Non-pigmented ciliary epithelial cell (primary cell): ENCODE measurements at regions not wholly inside any gene's neighbourhood (a gene's known extent, or its start where the extent isn't known, plus 50 kb on each side); places are given as distances from the start of the nearest gene placed in this dataset.
A peak's percentile ranks its signal among the peaks of the same experiment; 100 is the strongest.

Experiments used
- DNase-seq: peaks from one replicate; pipeline ENCODE4 v3.0.0-alpha.2; 2010; ENCODE audit warnings: low read depth

- no peak for DNase-seq
These were observed 510.6 kb downstream of the CPS1 start for GRCh38 chr2:211067029-211067428.

DNA sequence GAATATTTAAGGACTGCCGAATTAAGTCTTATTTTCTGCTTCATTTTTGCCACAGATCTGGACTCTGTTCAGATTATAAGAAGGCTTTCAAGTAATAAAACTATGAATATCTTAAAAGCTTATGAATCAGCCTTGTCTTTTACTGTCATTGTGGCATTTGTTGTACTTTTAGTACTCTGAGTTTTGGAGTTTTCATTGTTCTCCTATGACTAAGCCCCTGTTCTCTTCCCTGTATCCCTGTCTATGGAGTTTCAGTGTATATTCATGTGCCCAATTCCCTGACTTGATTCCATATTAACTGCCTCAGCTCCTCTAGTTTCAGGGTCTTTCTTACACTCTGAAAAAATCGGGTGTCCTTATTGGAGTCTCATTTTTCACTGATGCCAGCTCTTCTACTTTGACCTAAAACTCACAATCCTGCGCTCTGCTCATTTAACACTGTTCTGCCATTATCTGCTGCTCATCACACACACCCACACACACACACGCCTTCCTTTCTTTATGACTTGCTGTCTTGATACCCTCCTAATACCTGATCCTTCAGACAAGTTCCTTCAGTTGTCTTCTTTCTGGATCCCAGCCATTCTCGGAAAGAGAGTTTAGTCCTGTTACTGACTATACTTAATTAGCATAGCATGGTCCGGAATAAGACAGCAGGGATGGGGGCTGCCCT is 511.8 kb downstream of the CPS1 start:
- no peak for DNase-seq

DNA sequence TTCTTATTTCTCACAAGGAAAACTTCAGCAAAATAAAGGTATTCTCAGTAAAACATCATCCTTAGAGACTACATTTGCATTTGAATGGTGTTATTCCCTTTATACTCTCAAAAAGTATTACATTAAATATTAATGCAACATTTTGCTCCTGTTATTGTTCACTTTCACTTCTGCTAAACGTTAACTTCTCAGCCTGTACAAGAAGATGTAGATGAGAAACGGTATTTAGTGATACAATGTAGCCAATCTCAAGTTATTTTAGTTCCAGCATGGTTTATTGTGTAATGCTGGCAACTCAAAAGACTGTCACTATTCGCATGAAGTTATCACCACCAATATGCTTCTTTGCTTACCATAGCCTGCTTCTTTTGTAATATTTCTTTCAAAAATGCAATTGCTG is 514.1 kb downstream of the CPS1 start:
- no peak for DNase-seq

DNA sequence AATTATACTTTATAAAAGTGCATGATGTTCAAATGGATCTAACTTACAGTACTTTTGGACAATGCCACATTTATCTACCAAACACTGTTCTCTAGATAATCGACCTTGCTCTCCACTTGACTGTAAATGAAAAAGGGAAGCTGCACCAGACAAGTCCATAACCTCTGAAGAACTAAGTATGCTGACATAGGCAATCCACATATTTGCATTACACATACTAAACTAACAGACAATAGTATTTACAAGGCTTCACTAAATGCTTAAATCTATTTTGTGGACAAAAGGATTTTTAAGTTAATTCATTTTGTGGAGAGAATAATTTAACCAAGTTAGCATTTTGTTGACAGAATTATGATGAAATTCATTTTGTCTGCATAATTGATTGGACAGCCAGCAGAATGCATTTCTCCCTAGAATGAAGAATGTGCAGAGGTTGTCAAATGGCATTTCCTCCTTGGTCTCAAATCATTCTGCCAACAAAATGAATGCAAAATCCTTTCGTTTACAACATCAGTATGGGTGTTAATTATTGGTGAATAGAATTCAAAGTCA is 520.9 kb downstream of the CPS1 start:
- DNase-seq = no peak

DNA sequence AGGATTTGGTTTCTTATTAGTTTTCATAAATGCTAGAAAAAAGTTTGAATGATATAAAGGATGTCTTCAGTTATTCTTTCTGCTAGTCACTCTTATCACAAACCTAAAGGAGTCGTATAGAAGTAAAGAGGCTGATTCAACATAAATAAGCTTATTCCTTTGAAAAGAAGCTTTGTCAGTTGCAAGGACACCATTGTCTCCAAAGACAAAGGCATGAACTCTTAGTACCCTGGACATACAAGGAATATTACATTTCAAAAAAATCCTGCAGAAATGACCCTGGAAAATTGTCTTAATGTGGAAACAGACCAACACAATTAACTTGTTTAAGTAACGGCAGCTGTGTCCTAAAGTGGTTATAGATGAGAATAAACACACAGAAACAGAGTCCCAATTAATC is 528.0 kb downstream of the CPS1 start:
- no peak for DNase-seq

DNA sequence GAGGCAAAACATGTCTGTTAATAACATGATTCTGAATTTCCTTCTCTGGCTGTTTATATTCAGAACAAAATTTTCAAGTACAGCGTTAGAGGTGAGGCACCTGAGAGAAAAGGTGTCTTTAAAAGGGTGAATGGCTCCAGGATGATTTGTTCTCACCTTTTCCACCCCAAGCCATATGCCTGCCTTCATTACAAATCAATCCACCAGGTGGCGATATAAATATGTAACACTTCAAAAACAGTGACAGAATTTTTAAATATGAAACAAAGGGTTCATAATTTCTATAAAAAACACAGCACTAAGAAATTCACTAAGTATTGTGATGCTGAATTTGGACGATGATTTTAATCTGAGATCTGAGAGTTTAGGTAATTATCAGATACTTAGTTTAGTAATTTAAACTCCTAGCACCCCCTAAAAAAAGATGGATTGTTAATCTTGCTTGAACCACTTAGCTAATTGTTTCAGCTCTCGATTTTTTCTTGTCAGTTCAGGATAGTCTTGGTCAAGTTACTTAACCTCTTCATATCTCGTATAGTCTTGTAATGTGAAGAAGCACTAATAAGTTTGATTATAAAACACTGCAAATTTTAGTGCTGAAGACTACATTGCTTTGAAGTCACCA is 528.8 kb downstream of the CPS1 start:
- DNase-seq = peak; percentile 4

DNA sequence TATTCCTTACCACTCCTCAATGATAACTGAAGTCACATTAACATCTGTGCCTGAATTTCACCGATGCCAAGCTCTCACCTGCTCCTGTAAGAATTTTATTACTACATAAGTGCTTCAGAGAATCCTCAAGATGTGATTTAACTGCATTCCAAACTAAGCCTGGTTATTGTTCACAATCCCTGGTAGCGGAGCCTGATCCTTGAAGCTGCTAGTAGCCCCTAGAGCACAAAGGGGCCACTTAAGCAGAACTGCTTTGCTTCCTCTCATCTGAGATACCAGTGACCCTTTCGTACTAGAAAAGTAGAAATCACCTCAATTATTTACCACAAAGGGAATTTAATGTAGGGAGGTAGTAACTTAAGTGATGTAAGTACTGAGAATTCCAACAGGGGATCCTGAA is 529.6 kb downstream of the CPS1 start:
- DNase-seq = no peak

- no peak for DNase-seq
These were observed 532.7 kb downstream of the CPS1 start for GRCh38 chr2:211089127-211089526.

GRCh38 chr2:211093743-211094303 is 537.4 kb downstream of the CPS1 start:
- DNase-seq = no peak

GRCh38 chr2:211103989-211104388 is 547.6 kb downstream of the CPS1 start:
- DNase-seq = no peak

DNA sequence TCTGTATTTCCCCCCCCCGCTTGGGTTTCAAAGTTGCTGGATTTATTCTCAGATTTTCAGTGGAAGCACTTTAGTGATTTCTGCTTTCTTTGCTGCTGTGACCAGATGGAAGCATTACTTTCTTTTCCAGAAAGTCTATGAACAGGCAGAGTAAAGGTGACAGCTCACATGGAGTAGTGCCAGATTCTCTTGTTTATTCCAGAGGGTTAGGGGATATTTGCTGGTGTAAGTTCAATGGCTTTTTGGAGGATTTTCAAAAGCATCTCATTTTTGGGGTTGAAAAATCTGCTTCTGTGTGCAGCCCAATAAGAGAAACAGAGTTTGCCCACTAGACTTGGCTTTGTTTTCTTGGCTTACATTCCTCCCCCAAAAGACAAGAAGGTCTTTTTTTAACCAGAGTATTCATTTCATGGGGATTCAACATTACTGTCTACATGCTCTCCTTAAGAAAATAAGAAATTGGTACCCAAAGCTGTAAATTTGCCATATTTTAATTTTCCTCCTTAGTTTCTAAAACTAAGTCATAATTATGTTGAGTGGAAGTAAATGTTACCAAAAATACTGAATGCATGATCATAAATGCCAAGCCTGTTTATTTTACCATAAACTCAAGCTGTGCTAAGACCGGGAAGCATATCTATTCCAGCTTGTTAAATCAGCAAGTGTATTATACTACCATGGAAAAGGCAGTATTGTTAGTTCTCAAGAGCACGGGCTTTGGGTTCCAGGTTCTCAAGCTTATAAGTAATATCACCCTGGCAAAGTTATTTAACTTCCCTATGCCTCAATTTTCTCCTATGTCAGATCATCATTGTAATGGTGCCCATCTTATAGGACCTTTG is 557.2 kb downstream of the CPS1 start:
- no peak for DNase-seq

DNA sequence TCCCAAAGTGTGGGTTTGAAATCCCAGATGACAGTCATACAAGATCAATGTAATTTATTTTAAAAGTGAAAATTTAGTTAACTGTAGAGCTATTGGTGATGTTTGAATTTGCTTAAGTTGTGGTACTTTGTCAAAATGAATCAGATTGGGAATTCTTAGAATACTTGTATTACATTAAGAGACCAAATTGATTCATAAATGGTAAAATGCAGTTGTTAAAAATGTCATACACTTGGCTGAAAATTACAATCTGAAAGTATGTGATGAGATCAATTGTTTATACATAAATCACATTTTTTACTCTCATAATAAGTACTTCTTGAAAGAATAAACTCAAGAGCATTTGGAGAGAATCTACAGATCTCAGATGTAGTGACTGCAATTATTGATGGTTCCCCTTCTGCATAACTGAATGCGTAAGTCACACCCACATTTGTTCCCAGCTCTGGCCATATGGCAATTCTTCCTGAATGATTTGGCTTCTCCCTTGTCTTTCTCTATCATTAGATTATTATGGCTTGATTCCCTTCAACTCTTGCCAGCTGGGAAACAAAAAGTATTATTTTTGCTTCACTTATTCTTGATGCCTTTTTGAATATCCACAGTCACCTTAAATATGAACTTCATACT is 558.5 kb downstream of the CPS1 start:
- DNase-seq = peak; percentile 55

DNA sequence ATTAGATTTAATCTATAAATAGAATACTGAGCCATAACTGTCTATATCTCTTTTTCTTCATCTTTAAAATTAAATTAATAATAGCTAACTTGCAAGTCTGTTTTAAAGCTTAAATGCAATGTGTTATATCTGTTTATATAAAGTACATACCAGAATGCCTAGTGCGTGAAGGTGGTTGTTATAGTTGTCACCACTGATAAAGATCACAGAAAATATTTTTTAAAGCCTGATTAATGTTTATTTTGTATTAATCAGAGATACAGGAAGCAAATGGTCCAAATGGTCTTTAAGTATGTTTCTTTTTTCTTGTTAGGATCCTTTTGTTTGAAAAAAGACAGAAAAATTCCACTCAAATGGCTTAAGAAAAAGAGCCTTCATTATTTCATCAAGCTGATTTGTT is 560.6 kb downstream of the CPS1 start:
- DNase-seq = no peak

DNA sequence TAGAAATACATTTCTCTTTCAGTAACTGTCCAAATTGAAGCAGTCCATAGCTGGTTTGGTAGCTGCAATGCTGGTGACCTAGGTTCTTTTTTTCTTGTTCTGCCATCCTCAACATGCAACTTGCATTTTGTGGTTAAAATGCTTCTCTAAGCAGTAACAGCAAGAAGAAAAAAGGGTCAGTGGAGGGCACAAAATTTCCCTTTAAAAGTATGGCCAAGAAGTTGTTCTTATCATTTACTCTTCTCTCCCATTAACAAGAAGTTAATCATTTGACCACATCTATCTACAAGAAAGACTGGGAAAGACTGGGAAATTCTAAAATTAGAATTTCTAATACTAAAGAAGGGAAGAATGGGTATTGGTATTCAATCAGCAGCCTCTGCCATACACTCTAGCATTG is 569.9 kb downstream of the CPS1 start:
- no peak for DNase-seq

- no peak for DNase-seq
These were observed 571.1 kb downstream of the CPS1 start for GRCh38 chr2:211127501-211127900.

- no peak for DNase-seq
These were observed 571.9 kb downstream of the CPS1 start for GRCh38 chr2:211128287-211128686.

DNA sequence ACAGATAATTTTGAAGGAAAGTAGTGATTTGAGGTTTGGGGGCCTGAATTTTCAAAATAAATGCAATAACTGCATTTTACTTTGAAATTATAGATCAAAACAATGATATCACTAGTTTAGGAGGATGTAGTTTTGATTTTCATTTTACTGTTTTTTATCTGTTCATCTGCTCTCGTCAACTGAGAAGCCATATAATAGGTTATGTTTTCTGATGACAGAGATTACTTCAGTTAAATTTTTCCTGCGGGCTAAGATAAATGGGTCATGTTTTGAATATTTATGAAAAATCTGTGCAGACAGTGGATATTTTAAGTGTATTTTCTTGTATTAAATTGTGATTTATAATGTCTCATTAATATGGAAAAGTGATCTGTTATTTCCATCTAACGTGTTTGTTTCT is 573.4 kb downstream of the CPS1 start:
- DNase-seq = no peak

DNA sequence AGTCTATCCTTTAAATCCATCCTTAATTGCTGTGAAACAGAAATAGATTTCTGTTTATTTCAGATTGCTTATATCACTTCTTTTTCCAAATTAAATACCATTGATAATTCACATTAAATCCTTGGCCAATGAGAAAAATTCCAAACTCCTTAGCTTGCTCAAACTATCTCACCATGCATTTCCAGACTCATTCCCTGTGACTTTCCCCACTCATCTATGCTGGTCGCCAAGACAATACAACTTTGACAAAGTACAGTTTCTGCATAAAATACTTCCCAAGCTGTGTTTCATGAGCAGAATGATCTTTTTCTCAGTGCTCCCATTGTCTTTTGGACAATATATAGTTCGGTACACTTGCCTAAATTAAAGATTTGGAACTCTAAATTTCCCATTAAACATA is 575.6 kb downstream of the CPS1 start:
- no peak for DNase-seq

DNA sequence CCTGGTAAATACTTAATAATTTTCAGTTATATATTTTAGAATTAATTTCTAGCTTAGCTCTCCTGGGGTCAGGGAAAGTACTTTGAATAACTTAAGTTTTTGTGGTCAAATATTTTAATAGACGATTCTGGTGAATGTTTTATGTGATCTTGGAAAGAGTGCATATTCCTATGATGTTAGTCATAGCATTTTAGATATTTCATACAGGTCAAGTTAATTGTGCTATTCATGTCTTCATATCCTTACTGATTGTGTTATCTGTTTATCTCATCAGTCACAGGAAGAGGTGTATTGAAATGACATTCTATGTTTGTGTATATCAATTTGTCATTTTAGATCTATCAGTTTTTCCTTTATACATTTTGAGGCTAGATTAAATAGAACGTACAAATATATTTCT is 576.2 kb downstream of the CPS1 start:
- peak; percentile 60 for DNase-seq

- DNase-seq = no peak
These were observed 577.4 kb downstream of the CPS1 start for GRCh38 chr2:211133766-211134165.

- no peak for DNase-seq
These were observed 582.2 kb downstream of the CPS1 start for GRCh38 chr2:211138551-211138950.

- DNase-seq = no peak
These were observed 585.2 kb downstream of the CPS1 start for GRCh38 chr2:211141646-211142045.
